Activated CD4-positive, CD25-positive, alpha-beta regulatory T cell treated with anti-CD3 and anti-CD28 coated beads, Interleukin-2, amount 50 U/mL, for 16 hours (primary cell): ENCODE measurements at regions not wholly inside any gene's neighbourhood (a gene's known extent, or its start where the extent isn't known, plus 50 kb on each side); places are given as distances from the start of the nearest gene placed in this dataset.
"Not testable (repeated sequence)": the region's sequence is repeated elsewhere in the genome, so short reads cannot be mapped to it uniquely, and the experiment has no call there.

ENCODE experiments used
- DNase-seq: peaks from one replicate; pipeline ENCODE4 v3.0.0-alpha.2; 2020; ENCODE audit warnings: low read depth, low spot score

DNA sequence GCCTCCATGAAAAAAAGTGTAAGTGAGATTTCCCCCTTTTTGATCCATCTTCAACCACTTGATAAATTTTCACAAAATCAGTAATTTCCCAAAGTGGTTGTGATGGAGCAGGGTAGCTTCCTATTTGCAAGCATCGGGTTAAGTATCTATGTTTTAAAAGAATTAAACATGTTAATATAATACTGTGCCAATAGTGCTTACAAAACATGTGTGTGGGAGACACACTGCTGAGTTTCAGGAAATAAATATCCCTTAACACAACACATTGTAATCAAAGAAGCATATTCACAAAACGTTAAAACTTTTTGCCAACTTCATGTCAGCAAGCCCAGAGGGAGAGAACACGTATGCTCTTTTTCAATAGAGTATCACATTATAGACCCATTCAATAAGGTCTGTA is 526.9 kb downstream of the TTLL7 start:
- not testable (repeated sequence) for DNase-seq

DNA sequence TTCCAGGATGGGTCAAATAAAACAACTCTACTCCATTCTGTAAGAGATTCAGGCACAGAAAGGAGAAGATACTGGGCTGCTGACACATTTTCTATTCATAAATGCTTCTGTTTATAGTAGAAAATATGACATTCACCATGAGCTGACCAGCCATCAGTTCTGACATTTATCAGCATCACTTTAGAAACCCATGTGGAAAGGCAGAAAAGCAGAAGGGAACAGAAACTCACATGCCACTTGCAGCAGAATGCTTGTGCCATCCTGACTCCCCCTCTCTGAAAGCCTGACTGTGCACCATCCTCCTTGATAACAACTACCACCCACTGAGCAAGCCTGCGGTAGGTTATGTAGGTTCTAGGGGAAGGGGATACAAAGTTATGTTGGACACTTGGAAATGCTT is 527.7 kb downstream of the TTLL7 start:
- not testable (repeated sequence) for DNase-seq

DNA sequence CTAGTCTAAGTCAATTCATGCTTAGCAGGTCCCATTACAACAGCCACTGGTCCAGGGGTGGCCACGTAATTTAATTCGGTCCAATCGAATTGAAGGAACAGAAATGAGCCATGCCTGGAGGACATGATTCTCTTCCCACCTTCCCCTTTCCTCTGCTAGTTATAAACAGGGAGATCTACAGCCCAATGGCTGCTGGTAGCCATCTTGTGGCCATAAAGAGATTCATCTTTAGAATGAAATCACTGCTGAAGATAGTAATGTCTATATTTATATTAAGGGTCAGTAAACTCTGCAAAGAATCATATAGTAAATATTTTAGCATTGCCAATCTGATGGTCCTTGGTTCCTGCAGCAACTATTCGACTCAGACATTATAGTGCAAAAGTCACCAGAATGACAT is 530.6 kb downstream of the TTLL7 start:
- DNase-seq, result not testable (repeated sequence)

DNA sequence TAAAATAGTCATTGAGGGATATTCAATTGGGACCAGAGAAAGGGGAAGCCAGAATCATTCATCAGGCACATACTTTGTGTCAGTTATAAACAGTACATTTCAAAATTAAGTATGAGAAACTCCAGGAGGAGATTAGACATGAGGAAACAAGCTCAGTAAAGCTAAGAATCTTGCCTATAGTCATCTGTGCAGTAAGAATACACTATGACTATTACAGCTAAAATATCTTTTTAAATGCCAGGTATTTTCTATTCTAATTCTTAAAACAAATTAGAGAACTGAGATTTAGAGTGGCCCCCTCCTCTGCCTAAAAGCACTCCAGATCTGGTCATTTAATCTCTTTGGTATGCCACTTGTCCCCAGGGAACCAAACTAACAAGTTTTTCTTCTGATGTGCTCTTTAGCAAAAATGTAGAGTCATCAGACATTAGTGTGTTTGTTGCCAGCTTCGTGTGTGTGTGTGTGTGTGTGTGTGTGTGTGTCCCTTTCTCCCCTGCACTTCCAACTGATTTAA is 541.1 kb downstream of the TTLL7 start:
- DNase-seq, result not testable (repeated sequence)

DNA sequence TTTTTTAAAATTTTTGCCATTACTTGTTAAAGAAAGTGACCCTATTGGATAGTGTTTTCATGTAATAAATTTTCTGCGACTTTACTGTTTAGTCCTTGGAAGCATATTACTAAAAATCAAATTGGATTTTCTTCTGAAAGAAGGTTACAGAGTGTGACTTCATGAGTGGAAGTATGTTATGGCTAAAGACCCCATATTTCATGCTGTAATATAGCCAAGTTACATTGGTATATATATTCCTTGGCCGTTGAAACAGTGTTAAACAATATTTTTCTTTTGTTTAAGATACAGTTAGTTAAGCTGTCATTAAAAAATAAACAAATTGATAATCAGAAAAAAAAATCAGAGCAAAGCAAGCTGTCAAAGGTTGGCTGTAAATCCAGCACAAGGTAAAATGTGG is 541.7 kb downstream of the TTLL7 start:
- not testable (repeated sequence) for DNase-seq

DNA sequence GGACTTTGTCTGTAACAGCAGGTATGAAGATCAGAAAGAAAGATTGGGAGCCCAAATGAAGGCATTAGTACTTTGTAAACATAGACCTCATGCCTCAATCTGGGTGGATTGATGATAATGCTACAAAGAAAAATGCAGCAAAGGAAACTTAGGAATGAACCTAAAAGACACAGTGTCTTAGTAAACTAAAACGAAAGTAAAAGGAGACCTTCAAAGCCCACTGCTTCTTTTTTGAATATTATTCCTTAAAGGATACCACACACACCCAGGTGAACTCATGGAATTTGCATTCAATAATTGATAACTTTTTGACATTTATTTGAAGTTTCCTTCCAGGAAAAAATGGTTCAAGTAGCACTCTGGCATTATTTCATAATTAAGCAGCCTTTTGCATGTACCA is 543.2 kb downstream of the TTLL7 start:
- not testable (repeated sequence) for DNase-seq

DNA sequence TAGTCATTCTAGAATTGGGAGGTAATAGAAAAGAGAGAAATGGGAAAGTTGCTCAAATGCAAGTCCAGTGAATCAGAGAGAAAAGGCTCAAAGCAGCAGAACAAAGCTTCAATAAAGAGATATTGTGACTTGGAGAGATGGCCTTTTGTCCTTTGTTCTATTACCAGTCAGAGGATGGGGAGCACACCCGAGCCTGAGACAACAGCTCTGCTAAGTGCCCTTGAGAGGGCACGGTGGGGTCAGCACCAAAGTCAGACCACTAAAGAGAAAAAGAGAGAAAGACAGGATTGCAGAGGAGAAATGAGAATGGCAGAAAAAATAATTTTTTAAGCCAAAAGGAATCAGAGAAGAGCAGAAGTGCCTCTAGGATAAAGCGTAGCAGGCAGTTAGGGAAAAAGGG is 553.1 kb downstream of the TTLL7 start:
- not testable (repeated sequence) for DNase-seq

DNA sequence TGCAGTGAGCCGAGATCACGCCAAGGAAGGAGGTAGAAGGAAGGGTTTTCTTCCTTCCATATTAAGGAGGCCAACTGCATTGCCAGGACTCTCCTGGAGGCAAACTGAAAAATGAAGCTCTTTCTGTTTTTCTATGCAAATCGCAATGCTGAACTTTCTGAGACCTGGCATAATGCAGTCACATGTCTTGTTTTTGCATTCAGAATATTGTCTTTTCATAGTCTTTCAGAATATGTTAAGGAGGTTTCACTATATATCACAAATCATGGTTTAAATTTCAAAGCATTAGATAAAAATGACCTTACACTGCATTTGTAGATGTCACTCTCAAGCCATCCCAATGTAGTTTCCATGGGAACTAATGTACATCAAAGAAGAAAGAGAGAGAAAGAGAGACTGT is 556.5 kb downstream of the TTLL7 start:
- DNase-seq, result not testable (repeated sequence)

DNA sequence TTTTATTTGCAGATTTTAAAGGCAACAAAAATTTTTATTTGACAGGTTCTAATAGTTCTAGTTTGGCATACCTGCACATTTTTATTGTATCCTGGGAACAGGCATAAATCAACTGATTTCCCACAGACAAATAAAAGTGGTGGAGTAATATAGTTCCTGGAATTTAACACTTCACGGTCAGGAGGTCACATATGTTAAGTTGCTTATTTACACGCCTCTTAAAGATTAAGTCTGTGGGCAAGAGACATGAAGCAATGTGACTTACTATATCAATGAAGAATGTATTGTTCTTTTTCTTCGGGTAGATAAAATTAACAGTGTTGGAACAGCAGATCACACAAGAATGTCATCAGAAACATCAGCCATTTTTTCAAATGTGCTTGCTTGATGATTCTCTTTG is 558.3 kb downstream of the TTLL7 start:
- not testable (repeated sequence) for DNase-seq

DNA sequence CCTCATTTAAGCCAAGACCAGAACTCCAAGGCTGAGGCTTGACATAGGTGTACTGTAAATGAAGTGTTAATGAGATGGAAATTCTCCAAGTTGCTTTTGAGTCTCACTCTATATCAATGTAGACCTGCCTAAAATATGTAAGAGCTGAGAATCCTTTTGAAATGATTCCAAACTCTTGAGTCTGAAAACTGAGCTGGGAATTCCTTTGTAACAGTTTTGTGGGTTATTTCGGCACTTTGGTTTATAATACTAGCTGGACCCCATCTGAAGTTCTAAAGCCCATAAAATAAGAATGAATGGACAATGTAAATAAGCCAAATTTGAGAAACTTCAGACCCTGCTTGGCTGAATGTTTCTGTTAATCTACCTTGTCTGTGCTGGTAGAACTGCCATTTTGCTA is 558.9 kb downstream of the TTLL7 start:
- DNase-seq, result not testable (repeated sequence)

DNA sequence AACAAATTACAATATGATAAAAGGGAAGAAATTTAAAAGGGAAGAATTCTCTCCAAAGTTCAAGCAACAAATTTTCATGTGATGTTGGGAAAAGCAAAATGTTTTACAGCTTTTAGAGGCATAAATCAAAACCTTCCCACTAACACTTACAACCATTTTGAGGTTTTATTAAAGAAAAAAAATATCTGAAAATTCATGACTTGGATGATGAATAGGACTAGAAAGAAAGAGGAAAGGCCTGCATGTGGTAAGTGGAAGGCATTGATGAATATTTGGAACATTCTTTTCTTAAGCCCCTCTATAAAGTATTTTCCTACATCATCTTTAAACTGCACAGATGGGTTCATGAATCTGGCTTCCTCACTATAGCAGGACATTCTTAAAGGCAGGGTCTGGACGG is 560.6 kb downstream of the TTLL7 start:
- not testable (repeated sequence) for DNase-seq

DNA sequence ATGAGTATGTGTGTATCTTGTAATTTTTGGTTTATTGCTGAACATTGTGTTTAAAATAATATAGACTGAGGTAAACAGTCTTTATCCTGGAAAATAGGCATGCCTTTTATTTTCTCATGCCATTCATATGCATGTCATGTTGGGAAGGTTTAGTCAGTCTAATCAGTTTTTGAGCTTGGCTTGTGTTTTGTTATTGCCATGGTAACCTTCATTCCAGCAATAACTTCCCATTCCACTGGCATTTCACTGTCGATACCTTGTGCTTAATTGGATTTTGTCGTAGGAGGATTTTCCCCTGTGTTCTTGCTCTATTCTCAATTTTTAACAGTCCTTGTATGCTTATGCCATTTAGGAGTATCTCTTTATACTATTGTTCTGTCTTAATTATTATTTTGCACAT is 563.6 kb downstream of the TTLL7 start:
- DNase-seq, result not testable (repeated sequence)

DNA sequence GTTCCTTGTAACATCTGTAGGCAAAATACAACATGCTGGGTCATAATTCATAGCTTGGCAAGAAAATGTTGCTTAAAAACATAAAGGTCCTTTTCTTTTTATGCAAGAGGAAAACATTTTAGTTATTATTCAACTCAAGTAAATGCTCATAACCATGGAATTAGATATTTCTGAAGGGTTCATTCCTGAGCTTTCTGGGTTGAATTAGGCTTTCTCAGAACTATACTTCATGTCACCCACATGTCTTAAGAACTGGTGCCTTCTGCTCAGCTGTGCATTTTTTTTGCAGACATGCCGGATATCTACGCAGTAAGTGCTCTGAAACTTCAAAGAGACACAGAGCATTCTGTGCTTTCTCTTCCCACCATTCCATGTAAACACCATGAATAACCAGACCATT is 571.4 kb downstream of the TTLL7 start:
- not testable (repeated sequence) for DNase-seq

DNA sequence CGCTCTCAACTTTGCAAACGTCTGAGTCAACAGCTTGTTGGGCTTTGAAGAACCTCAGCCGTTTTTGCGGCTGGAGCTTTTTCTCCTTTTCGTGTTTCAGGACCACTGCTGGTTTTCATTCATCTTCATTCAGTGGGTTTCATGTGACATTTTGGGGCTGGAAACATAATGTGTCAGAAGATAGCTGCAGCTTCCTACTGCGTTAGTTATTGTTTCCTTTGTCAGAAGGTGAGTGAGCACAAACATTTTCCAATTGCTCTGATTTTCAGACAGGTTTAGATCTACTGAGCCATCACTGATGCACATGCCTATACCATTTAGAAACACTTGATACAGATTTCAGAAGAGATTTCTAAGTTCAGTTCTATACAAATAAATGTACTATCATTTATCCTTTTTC is 575.5 kb downstream of the TTLL7 start:
- DNase-seq, result not testable (repeated sequence)

DNA sequence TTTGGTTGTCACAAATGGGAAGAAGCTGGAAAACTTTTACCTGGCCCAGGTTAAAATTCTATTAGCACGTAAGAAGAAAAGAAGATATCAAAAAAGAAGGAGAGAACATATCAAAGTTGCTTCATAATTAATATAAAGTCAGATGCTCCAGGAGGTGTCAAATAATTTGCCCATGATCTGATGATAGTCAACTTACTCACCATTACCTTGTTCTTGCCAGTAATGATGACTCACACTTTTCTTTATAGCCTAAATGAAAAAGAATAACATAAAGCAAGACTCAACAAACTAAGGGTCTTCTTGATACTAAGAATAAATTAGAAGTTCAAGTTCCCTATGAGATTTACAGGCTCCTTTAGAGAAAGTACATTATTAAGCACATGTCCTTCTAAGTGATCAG is 580.4 kb downstream of the TTLL7 start:
- DNase-seq, result no peak

DNA sequence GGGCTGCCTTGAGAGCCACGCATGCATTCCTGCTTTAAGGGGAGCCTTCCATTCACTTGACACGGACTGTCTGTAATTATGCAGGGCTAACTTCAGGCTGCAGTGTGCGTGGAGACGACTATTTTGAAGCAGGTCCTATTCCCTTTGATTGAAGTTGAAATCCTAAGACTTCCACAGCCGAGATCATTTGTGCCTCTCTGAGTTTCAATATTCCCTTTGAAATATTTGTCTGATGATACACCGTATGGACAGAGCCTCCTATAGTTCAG is 585.2 kb downstream of the TTLL7 start:
- DNase-seq, result not testable (repeated sequence)

DNA sequence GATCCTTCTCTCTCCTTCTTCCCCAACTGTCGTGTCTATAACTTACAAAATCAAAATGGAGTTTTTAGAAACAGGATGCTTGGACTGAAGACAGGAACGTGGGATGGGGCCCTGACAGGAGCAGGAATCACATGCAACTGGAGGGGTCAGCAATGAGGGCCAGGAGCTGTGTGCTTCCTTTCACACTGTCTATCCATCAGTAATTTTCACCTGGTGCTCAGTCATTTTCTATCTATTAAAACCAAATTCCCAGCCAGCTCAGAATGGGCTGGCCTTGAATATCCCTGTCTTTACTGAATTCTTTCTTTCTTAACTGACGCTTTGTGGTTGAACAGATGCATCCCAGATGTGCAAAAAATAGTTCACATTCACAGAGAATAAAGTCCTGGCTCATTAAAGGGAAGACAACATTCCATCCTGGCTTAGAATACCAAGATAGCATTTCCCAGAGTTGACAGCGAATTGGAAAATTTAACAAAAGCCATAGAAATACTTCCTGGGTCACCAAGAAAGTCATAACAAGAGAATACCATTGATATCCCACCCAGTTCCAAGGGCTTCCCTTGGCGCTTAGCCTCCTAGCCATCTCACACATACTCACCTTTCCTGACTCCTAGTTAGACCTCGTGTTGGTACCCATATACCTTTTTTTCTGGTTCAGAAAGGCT is 588.1 kb downstream of the TTLL7 start:
- not testable (repeated sequence) for DNase-seq

DNA sequence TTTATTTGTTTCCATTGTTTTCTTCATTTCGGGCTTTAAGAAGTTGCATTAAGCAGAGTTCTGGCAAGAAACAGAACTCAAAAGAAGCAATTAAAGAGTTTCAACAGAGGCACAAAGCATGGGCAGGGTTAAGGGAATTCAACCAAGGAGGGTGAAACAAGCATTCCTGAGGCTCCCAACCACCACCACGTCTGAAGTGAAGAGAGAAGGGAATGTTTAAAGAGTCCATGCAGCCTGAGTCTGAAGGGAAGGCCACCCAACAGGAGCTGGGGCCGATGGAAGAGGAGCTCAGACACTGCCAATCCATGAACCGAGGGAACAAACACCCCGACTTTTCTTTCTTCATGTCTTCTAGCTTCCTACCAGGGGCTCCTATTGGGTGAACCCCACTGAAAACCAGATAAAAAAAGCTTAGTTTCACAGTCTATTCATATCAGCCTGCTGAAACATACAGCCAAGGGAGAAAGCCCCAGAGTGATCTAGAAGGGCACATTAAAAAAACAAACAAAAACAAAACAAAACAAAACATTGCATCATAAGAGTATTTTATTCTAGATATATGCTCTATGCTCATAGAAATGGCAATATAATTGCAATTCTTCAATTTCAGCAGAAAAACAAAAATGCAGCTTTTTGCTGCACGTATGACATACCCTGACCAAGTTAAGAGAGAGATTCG is 592.1 kb downstream of the TTLL7 start:
- not testable (repeated sequence) for DNase-seq

DNA sequence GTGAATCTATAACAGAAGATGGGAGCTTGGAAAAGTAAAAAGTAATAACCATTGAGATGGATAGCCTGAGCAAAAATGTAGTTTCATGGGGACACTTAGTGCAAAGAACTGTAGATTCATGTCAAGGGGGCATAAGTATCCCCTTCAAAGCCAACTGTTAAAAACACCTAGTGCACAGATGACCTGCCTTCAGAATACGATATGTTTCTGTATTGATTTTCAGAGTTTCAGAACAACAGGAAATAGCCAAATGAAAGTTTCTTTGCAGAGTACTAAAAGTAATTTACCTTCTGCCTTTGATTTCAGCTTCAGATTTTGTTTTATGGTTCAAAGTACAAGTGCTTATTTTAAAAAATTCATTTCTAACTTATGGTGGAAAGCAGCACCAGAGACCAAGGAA is 593.1 kb downstream of the TTLL7 start:
- not testable (repeated sequence) for DNase-seq

DNA sequence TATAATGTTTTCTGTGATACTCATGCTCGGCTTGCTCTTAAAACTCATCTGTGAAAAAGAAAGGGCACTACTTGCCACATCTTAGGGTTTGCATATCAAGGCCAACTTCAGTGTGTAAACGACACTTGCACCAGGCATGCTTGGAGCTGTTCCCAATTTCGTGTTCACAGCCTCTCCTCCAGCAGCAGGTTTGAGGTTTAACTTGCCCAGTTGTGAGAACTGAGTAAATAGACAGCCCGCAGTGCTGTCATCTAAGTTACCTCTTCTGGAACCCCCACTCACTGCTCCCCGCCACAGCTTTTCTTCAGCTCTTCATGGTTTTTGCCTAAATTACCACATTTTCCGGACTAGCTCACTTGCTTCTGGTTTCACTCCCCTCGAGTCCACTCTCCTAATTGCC is 595.4 kb downstream of the TTLL7 start:
- not testable (repeated sequence) for DNase-seq

DNA sequence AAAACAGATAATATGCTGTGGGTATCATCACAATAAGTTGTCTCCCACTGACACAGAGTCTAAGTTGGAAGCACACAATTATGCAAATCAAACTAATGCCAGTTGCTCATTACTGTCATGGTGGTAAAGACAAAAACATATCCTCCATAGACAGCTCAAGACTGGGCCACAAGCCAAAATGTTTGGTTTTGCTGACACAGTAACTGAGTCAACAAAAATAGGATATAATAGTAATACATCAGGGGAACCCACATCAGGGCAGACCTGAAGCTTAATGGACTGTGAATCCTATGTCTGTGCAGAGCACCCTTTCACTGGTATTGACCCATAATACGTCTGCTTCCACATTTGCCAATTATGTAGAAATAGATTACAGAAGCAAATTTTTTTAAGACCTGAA is 597.8 kb downstream of the TTLL7 start:
- not testable (repeated sequence) for DNase-seq

DNA sequence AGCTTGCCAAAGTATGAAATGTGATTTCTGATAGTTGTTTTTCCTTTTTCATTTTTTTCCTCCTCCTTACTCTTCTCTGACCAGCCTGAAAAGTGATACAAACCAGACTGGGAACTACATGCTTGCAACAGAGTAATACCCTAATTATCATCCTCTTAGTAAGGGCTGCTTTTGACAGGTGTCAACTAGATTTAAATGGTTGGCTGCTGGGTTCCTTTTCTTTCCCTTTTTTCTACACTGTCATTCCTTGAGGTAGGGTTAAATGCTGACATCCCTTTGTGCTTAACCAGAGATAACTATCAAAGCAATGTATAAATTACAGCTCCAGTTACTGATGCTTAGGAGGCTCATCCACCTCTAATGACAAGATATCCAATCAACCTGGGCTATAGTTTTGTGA is 598.8 kb downstream of the TTLL7 start:
- not testable (repeated sequence) for DNase-seq

DNA sequence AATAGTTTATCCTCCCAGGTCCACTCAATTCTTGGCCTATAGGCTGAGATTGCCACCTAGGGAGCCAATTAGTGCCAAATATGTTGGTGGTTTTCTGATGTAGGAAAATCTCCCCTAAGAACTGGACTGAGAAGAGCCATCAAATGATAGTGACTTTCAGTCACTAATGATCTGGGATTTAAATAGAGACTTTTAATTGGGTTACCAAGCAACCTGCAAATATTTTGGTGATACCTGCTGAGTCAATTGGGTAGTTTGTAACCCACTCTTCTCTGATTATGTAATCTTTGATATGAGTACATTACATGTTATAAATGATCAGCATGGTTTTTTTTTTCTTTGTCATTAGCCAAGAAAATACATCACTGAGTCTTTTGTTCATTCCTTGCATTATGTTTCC is 600.8 kb downstream of the TTLL7 start:
- not testable (repeated sequence) for DNase-seq
